Astrocyte of the cerebellum (primary cell): ENCODE measurements at regions not wholly inside any gene's neighbourhood (a gene's known extent, or its start where the extent isn't known, plus 50 kb on each side); places are given as distances from the start of the nearest gene placed in this dataset.
"Not testable (repeated sequence)": the region's sequence is repeated elsewhere in the genome, so short reads cannot be mapped to it uniquely, and the experiment has no call there.

Source experiments
- DNase-seq: peaks from one replicate; pipeline ENCODE4 v3.0.0-alpha.2; 2011; ENCODE audit warnings: low read depth
- H3K4me3 ChIP-seq: 2 replicates; pipeline ENCODE4 v1.5.1; 2011; ENCODE audit warnings: mild to moderate bottlenecking, low read depth, low read length, moderate library complexity
- CTCF ChIP-seq: IDR thresholded peaks from 2 replicates; pipeline ENCODE4 v1.5.1; 2012; ENCODE audit warnings: low read length, low read depth, moderate library complexity, mild to moderate bottlenecking; ENCODE audit errors: missing control alignments
- in situ Hi-C: cut with HindIII; loops from 2 replicates; pipeline ENCODE4 v1.10.0; 2017; ENCODE audit warnings: low sequenced_read_pairs

GRCh38 chr12:66813137-66813892, 134.4 kb upstream of the GRIP1 start:
- no peak for DNase-seq

GRCh38 chr12:66819587-66819986, 140.7 kb upstream of the GRIP1 start:
- no peak for TF ChIP-seq CTCF
- in situ Hi-C loops, result no loop called here
- H3K4me3 ChIP-seq, result no peak overlapping the region
- DNase-seq, result no peak

More at GRCh38 chr12:66813137-66813892, 134.4 kb upstream of the GRIP1 start:
- no peak for TF ChIP-seq CTCF
- in situ Hi-C loops, result no loop called here
- H3K4me3 ChIP-seq, result no peak overlapping the region

DNA sequence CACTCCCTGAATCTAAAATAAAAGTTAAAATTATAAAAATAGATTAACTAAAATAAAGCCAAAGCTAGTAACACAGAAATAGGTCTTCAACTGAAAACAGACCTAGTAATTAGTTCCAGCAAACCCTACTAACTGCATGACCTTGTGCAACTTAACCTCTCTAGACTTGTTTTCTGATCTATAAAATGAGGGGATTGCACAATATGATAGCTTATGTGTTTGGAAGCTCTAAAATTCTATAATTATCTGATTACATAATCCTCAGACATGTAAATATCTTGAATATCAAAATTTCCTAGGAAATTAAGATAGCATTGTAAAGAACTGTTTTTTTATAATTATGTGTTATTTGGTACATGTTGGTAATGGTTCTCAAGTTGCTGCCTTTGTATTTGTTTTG, 144.1 kb upstream of the GRIP1 start:
- no peak for DNase-seq
- no peak for TF ChIP-seq CTCF
- in situ Hi-C loops, result no loop called here
- no peak overlapping the region for H3K4me3 ChIP-seq

DNA sequence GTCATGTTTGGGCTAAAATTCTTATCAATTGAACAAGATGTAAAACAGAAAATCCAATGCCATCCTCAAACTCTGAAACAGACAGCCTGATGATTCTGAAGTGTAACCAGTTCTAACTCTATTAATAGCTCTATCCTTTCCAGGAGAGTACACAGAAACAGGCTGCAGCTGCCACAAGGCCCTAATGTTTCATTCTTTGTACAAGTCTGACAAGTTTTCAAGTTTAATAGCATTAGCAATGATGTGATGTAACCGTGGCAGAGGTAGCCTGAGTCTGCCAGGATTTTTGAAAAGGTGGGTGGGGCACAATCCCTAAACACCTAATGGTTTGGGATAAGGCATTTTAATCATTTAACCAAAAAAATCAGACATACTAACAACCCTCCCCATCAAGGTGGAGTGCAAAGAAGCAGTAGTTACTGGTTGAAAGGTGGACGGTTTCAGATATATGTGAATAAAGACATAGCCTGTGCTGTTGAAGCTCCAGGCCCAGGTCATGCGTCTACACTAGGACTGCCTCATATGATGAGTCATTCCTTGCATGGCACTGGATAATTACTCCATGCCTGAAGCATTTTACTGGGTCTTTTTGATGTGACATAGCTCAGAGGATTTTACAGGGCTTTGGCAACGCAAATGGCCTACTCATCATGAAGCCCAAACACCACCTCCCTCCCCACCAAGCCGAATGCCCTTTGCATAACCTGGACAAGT, 145.1 kb upstream of the GRIP1 start:
- DNase-seq, result no peak
- in situ Hi-C loops, result no loop called here
- H3K4me3 ChIP-seq, result no peak overlapping the region
- TF ChIP-seq CTCF, result no peak

GRCh38 chr12:66825921-66826320, 147.0 kb upstream of the GRIP1 start:
- in situ Hi-C loops, H3K4me3 ChIP-seq, DNase-seq: not testable (repeated sequence)

- no peak for TF ChIP-seq CTCF
- in situ Hi-C loops, result no loop called here
- no peak for DNase-seq
- no peak overlapping the region for H3K4me3 ChIP-seq
Measured at GRCh38 chr12:66829660-66830325, 150.9 kb upstream of the GRIP1 start.

- TF ChIP-seq CTCF, result no peak
- DNase-seq, result no peak
- in situ Hi-C loops, result no loop called here
- no peak overlapping the region for H3K4me3 ChIP-seq
Measured at GRCh38 chr12:66831495-66831894, 152.6 kb upstream of the GRIP1 start.
